HG02763 (cell line): ENCODE measurements at regions not wholly inside any gene's neighbourhood (a gene's known extent, or its start where the extent isn't known, plus 50 kb on each side); places are given as distances from the start of the nearest gene placed in this dataset.
"Not testable (repeated sequence)": the region's sequence is repeated elsewhere in the genome, so short reads cannot be mapped to it uniquely, and the experiment has no call there.

ENCODE experiments used
- ATAC-seq: cut with Tn5 transposase; IDR thresholded peaks from one replicate; pipeline ENCODE4 v1.9.1; 2021; ENCODE audit warnings: mild to moderate bottlenecking, moderate library complexity; ENCODE audit not compliant: unreplicated experiment

- ATAC-seq: no peak
Measured at GRCh38 chr4:138588501-138588900, 346.4 kb upstream of the SLC7A11 start.

- no peak for ATAC-seq
Measured at GRCh38 chr4:138579146-138579545, 337.0 kb upstream of the SLC7A11 start.

- ATAC-seq: not testable (repeated sequence)
Measured at GRCh38 chr4:138577826-138578225, 335.7 kb upstream of the SLC7A11 start.

DNA sequence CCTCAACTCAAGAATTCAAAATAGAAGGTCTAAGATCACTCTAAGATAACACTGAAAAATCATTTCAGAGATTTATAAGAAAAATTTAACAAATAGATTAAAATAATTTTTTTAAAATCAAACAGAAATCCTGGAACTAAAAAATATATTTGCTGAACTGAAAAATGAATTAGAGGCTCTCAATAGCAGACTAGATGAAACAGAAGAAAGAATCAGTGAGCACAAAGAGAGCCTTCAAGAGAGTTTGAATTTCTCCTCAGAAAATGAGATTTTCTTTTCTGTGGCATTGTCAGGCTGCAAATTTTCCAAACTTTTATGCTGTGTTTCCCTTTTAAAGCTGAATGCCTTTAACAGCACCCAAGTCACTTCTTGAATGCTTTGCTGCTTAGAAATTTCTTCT, 335.0 kb upstream of the SLC7A11 start:
- ATAC-seq: no peak

DNA sequence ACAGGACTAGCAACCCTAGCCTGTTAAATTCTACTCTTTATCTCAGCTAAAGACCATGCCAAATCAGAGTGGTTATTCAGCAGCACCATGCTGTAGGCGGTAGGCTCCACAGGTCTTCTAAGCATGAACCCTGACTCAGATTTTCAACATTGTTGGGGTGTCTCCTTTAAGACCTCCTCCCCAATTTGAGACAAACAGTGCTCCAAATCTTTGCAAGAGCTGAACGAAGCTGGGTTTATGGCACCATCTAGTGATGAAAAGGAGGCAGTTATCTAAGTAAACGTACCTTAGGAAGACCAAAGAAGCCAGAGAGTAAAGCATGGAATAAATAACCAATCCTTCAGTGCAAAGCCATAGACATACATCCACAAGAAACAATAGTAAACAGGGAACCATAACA, 334.5 kb upstream of the SLC7A11 start:
- no peak for ATAC-seq

- no peak for ATAC-seq
Measured at GRCh38 chr4:138573246-138573645, 331.1 kb upstream of the SLC7A11 start.

- ATAC-seq: no peak
Measured at GRCh38 chr4:138572007-138572406, 329.9 kb upstream of the SLC7A11 start.

GRCh38 chr4:138567696-138568095, 325.5 kb upstream of the SLC7A11 start:
- ATAC-seq: no peak

- ATAC-seq: no peak
Measured at GRCh38 chr4:138565576-138565975, 323.4 kb upstream of the SLC7A11 start.

GRCh38 chr4:138562544-138562991, 320.4 kb upstream of the SLC7A11 start:
- no peak for ATAC-seq

- ATAC-seq: no peak
Measured at GRCh38 chr4:138561906-138562305, 319.8 kb upstream of the SLC7A11 start.

GRCh38 chr4:138561276-138561880, 319.2 kb upstream of the SLC7A11 start:
- no peak for ATAC-seq

GRCh38 chr4:138560448-138560847, 318.3 kb upstream of the SLC7A11 start:
- ATAC-seq: no peak

GRCh38 chr4:138558886-138559285, 316.7 kb upstream of the SLC7A11 start:
- ATAC-seq: no peak

GRCh38 chr4:138555584-138555983, 313.4 kb upstream of the SLC7A11 start:
- no peak for ATAC-seq

DNA sequence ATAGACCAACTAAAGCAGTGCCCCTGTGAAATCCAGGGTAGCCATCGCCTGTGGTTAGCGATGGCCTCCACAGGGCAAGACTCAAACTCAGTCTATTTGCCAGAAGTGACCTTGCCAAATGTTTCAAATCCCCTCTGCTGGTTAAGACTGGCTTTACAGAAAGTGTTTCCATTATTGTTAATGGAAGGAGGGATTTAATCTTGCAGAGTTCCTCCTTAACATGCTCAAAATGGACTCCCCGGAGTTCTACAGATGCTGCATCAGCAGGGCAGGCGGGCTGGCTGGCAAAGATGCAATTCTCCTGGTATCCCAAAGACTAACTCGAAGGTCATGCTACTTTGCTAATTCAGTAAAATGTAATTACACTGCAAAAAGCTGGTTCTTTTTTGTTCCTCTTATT, 313.0 kb upstream of the SLC7A11 start:
- ATAC-seq: no peak

DNA sequence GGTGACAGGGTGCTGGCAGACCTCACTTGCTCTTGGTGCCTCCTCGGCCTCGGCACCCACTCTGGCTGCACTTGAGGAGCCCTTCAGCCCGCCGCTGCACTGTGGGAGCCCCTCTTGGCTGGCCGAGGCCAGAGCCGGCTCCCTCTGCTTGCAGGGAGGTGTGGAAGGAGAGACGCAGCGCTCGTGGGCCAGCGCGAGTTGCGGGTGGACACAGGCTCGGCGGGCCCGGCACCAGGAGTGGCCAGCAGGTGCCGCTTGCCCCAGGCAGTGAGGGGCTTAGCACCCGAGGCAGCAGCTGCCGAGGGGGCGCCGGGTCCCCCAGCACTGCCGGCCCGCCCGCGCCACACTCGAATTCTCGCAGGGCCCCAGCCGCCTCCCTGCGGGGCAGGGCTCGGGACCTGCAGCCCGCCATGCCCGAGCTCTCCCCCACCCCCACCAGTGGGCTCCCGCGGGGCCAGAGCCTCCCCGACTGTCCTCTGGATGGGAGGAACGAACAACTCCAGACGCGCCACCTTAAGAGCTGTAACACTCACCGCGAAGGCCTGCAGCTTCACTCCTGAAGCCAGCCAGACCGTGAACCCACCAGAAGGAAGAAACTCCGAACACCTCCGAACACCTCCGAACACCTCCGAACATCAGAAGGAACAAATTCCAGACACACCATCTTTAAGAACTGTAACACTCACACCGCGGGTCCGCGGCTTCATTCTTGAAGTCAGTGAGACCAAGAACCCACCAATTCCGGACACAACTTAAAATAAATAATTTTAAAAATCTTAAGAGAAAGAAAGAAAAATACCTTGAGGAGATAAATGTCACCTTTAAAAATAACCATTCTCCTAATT, 311.1 kb upstream of the SLC7A11 start:
- ATAC-seq: no peak

DNA sequence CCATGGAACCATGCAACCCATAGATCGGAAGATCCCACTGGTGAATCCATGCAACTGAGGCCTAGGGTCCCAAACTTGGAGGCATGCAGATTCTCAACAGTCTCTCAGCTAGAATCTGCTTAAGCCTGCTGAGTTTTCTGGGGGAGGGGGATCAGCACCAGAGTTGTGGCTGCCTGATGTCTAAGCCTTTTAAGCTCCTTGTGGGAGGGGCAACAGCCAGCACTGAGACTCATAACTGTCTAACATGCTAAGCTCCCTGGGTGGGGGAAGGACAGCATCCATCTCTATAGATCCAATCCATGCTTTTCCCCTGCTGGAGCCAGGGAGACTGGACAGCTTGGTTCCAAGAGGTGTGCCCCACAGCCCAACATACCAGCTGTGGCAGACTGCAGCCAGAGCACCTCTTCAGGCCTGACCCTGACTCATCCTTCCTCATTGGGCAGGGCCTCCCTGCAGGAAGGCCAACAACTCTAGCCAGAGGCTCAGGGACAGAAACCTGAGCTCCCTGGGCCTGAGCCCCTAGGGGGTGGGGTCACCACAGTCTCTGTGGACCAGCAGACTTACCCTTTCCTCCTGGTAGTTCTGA, 300.1 kb upstream of the SLC7A11 start:
- ATAC-seq: no peak

- ATAC-seq: no peak
Measured at GRCh38 chr4:138540056-138540800, 298.1 kb upstream of the SLC7A11 start.

DNA sequence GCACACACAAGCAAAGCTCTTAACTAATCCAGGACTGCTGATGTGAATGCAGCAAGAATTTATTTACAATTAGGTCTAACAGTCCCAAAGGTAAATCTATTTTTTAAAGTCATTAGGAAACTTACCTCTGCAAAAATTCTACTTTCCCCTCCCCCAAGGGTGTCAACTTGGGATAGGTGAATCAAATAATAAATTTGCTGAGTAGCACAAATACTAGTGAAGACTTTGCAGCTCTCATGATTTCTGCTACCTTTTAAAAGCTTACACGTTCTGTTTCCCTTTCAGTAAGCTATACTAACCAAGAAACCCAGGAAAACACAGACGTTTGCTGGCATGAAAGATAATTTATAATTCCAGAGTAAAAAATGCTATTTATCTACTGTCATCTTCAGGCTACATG, 296.6 kb upstream of the SLC7A11 start:
- ATAC-seq: no peak

DNA sequence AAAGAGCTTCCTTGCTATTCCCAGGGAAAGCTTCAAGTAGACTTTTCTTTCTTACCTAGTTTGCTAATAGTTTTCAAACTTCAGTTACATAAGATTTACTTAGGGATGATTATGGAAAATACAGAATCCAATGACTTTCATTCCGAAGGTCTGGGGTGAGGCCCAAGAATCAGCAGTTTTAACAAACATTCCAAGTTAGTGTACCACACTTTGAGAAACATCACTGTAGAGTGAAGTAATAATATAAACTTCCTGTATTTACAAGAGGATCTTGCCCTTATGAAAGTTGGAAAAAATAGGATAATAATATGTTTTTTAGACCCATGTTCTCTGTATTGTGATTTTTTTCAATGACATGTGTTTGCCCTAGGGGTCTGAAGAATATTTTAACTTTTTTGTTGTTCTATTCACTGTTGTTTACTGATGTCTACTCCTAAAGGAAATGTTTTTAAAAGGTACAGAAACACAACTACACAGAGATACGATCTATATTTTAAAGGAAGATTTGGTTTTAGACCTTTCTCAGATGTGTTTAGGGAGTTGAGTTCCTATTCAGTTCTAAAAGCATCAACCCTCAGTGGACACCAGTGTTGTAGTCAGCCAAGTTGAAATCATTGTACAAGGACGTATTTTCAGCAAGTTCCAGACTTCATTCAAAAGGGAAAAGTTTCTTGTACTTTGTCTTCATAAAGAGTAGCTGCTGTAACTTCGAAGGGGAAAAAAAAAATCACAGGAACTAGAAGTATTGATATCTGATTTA, 295.8 kb upstream of the SLC7A11 start:
- no peak for ATAC-seq
